ENCODE measurements at regions not wholly inside any gene's neighbourhood (a gene's known extent, or its start where the extent isn't known, plus 50 kb on each side); places are given as distances from the start of the nearest gene placed in this dataset.

DNA sequence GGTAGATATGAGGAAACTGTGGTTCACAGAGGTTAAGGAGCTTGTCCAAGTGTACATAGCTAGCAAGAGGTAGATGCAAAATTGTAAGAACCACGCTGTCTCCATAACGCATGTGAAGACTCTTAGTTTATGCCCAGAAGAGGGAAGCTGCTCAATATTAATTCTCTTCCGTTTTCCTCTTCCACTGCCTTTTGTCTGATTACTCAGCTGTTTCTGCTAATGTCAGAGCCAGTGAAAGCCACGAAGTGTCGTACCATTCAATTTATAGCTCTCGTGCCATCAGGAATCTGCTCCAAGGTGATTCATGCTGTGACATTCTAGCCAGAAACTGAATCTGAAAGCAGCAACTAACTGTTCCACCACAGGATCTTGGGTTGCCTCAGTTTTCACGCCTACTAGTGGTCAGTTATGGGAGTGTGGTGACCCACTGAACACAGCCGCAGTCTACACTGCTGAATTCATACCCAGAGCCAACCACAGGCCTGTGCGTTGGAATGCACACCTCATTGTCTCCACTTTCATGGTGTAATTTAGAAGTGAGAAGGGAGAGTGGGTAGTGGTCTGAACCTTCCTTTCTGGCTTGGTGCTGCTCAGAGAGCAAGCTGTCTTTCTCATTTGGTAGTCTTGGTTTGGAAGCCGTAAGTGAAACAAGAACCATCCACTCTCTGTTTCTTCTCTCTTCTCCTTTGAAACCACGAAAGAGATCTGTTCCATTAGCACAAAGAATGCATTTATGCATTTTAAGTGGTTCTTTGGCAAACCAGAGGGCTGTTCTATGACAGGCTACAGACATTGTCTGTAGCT, 74.2 kb upstream of the NAP1L1 start:
- H3K4me3 ChIP-seq (ENCODE audit: low read depth, low read length) = no peak overlapping the region
- peak; percentile 75 for TF ChIP-seq CTCF (IDR thresholded peaks at IDR 0.05; ENCODE audit: low read depth, low read length)

- TF ChIP-seq CTCF (IDR thresholded peaks at IDR 0.05; ENCODE audit: low read depth, low read length) = no peak
Observed at GRCh38 chr12:76156726-76157125, 72.2 kb upstream of the NAP1L1 start.

DNA sequence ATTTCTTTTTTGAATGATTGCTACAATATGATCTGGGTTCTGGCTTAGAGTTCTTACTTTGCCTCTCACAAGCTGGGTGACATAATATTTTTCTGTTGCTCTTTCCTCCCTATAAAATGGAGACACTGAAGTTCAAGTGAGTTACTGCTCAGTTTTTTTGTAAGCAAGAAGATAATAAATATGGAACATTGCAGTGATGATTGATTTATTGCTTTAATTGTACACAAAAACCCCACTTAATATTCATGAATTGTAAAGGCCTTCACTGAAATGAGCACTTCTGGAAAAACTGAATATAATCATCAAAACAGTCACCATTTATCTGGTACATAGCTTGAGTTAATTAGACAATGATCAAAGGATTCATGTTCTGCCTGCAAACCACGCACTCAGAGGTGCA, 71.8 kb upstream of the NAP1L1 start:
- no peak for TF ChIP-seq CTCF (IDR thresholded peaks at IDR 0.05; ENCODE audit: low read depth, low read length)
- H3K4me3 ChIP-seq (ENCODE audit: low read depth, low read length) = no peak overlapping the region

More at GRCh38 chr12:76156726-76157125, 72.2 kb upstream of the NAP1L1 start:
- no peak overlapping the region for H3K4me3 ChIP-seq (ENCODE audit: low read depth, low read length)

GRCh38 chr12:76155157-76155670, 70.7 kb upstream of the NAP1L1 start:
- H3K4me3 ChIP-seq (ENCODE audit: low read depth, low read length) = no peak overlapping the region
- no peak for TF ChIP-seq CTCF (IDR thresholded peaks at IDR 0.05; ENCODE audit: low read depth, low read length)

GRCh38 chr12:76153616-76154015, 69.1 kb upstream of the NAP1L1 start:
- no peak overlapping the region for H3K4me3 ChIP-seq (ENCODE audit: low read depth, low read length)
- no peak for TF ChIP-seq CTCF (IDR thresholded peaks at IDR 0.05; ENCODE audit: low read depth, low read length)

- no peak overlapping the region for H3K4me3 ChIP-seq (ENCODE audit: low read depth, low read length)
Observed at GRCh38 chr12:76152181-76152807, 67.8 kb upstream of the NAP1L1 start.

More at GRCh38 chr12:76152181-76152807, 67.8 kb upstream of the NAP1L1 start:
- no peak for TF ChIP-seq CTCF (IDR thresholded peaks at IDR 0.05; ENCODE audit: low read depth, low read length)
